GM10266 (cell line): ENCODE measurements at regions not wholly inside any gene's neighbourhood (a gene's known extent, or its start where the extent isn't known, plus 50 kb on each side); places are given as distances from the start of the nearest gene placed in this dataset.
"Not testable (repeated sequence)": the region's sequence is repeated elsewhere in the genome, so short reads cannot be mapped to it uniquely, and the experiment has no call there.

Experiments used
- DNase-seq: peaks from one replicate; pipeline ENCODE4 v3.0.0; 2012; ENCODE audit errors: extremely low spot score
- TF ChIP-seq, protein P1 (sequence below): IDR thresholded peaks from 2 replicates; pipeline ENCODE4 v1.5.1; 2012; ENCODE audit warnings: mild to moderate bottlenecking, low read depth; ENCODE audit not compliant: control insufficient read depth, insufficient read depth; ENCODE audit errors: missing control alignments

DNA sequence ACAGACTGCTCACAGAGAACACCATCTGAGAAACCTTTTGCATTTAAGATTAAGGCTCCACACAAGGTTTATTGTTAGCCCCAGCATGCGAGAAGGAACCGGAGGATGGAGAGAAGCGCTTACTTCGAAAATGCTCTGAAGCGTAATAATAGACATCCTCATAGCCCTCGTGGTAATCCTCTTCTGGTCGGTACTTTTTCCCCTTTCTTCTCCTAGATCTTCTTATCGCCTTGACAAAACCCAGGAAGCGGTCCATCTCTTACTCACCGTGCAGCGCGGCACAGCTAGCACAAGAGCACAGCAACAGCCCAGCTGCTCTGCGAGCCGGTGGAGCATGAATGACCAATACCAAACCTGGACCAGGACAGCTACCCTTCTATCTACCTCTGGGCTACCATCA lies 125.1 kb upstream of the GRIP1 start:
- TF ChIP-seq, protein P1, sequence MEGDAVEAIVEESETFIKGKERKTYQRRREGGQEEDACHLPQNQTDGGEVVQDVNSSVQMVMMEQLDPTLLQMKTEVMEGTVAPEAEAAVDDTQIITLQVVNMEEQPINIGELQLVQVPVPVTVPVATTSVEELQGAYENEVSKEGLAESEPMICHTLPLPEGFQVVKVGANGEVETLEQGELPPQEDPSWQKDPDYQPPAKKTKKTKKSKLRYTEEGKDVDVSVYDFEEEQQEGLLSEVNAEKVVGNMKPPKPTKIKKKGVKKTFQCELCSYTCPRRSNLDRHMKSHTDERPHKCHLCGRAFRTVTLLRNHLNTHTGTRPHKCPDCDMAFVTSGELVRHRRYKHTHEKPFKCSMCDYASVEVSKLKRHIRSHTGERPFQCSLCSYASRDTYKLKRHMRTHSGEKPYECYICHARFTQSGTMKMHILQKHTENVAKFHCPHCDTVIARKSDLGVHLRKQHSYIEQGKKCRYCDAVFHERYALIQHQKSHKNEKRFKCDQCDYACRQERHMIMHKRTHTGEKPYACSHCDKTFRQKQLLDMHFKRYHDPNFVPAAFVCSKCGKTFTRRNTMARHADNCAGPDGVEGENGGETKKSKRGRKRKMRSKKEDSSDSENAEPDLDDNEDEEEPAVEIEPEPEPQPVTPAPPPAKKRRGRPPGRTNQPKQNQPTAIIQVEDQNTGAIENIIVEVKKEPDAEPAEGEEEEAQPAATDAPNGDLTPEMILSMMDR, result no peak
- no peak for DNase-seq

DNA sequence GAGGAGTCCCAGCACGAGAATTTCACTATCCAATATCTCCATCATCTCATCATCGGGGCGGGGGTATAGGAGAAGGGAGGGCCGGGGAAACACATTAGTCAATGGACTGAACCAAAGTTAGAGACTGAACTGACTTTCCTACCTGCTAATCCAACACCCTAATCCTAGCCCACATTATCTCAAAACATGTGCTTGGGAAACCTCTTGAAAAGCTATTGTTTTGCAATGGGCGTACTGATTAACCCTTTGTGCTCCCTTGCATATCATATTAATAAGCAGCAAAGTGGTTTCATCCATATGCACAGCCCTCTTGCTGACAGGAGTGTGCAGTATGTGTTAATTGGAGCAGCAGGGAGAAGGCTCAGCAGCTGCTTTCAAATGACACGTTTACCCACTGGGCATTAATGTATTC lies 125.7 kb upstream of the GRIP1 start:
- TF ChIP-seq, protein P1, result no peak
- DNase-seq, result no peak

DNA sequence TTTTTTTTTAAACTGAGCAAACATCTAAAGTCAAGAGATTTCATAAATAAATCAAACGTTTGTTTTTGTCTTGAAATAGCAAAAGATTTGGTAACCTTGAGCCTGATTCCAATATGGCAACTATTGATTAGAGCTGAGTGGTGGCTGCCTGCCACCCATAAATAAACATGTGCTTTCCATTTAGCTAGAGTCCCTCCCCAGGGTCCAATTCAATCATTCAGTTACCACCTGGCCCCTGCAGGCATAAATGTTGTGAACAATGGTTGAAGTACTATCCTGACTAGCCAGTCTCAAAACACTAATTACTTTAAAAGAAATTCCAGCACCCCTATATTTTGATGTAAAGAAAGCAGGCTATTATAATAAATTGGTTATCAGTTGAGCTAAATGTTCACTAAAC lies 129.7 kb upstream of the GRIP1 start:
- DNase-seq, result no peak

DNA sequence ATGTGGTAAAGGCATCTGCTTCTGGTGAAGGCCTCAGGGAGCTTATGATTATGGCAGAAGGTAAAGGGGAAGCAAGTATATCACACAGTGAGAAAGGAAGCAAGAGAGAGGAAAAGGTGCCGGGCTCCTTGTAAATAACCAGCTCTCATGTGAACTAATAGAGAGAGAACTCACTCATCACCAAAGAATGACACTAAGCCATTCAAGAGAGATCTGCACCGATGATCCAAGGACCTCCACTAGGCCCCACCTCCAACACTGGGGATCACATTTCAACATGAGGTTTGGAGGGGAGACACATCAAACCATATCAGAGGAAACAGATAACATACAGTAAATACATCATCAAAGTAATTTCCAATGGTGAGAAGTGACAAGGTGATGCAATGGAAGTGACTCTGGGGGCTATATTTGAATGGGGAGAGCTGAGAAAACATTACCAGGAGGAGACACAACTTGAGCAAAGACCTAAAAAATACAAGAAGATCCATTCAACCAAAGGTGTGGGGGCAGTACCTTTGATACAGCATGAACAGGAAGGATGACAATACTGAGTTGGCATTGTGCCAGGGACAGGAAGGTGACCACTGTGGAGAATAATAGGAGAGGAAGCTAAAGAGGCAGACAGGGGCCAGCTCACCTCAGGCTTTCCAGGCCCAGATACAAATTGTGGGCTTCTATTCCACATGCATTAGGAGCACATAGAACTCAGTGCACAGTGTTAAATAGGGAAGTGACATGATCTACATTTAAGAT lies 134.4 kb upstream of the GRIP1 start:
- TF ChIP-seq, protein P1, result no peak
- DNase-seq, result no peak

More for the DNA sequence above, 129.7 kb upstream of the GRIP1 start:
- TF ChIP-seq, protein P1, result no peak

DNA sequence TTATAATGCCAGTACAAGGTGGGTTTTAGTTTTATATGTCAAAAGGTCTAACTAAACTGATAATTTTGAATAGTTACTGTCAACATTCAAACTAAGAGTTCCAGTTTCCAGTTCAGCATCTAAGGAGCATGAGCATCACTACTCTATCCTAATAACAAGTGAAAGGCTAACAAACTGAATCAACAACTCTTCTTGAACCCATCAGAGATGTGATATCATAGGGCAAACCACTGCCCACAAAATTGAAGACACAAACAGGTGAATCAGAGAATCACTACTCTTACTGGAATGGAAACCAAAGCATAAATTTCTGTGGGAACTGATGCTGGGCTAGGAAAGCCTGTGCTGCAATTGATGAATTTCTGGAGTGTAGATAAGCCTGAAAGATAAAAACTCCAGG lies 140.7 kb upstream of the GRIP1 start:
- DNase-seq, result no peak
- TF ChIP-seq, protein P1, result no peak

DNA sequence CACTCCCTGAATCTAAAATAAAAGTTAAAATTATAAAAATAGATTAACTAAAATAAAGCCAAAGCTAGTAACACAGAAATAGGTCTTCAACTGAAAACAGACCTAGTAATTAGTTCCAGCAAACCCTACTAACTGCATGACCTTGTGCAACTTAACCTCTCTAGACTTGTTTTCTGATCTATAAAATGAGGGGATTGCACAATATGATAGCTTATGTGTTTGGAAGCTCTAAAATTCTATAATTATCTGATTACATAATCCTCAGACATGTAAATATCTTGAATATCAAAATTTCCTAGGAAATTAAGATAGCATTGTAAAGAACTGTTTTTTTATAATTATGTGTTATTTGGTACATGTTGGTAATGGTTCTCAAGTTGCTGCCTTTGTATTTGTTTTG lies 144.1 kb upstream of the GRIP1 start:
- TF ChIP-seq, protein P1, result no peak
- DNase-seq, result no peak

DNA sequence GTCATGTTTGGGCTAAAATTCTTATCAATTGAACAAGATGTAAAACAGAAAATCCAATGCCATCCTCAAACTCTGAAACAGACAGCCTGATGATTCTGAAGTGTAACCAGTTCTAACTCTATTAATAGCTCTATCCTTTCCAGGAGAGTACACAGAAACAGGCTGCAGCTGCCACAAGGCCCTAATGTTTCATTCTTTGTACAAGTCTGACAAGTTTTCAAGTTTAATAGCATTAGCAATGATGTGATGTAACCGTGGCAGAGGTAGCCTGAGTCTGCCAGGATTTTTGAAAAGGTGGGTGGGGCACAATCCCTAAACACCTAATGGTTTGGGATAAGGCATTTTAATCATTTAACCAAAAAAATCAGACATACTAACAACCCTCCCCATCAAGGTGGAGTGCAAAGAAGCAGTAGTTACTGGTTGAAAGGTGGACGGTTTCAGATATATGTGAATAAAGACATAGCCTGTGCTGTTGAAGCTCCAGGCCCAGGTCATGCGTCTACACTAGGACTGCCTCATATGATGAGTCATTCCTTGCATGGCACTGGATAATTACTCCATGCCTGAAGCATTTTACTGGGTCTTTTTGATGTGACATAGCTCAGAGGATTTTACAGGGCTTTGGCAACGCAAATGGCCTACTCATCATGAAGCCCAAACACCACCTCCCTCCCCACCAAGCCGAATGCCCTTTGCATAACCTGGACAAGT lies 145.1 kb upstream of the GRIP1 start:
- TF ChIP-seq, protein P1, result no peak
- DNase-seq, result no peak

DNA sequence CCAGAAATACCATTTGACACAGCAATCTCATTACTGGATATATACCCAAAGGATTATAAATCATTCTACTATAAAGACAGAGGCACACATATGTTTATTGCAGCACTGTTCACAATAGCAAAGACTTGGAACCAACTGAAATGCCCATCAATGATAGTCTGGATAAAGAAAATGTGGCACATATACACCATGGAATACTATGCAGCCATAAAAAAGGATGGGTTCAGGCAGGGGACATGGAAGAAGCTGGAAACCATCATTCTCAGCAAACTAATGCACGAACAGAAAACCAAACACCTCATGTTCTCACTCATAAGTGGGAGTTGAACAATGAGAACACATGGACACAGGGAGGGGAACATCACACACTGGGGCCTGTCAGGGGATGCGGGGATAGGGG lies 147.0 kb upstream of the GRIP1 start:
- DNase-seq, result not testable (repeated sequence)
